PFSK-1 (cell line): ENCODE measurements at regions not wholly inside any gene's neighbourhood (a gene's known extent, or its start where the extent isn't known, plus 50 kb on each side); places are given as distances from the start of the nearest gene placed in this dataset.

Experiments used
- FOXP2 ChIP-seq: optimal IDR thresholded peaks from 2 replicates; pipeline ENCODE3; 2011; ENCODE audit warnings: borderline replicate concordance, control low read depth, inconsistent platforms; ENCODE audit not compliant: insufficient read depth; ENCODE audit errors: extremely low read length, extremely low read depth
- POLR2AphosphoS5 ChIP-seq: IDR thresholded peaks from 2 replicates; pipeline ENCODE4 v1.6.1; 2012; ENCODE audit warnings: low read depth, mild to moderate bottlenecking, control low read depth, low read length, moderate library complexity
- REST ChIP-seq, 2 experiments: IDR thresholded peaks; 2 replicates each; pipeline versions ENCODE4 v1.6.1 to v1.8.0; 2011 to 2012; ENCODE audit warnings: low read depth in 2 of 2, low read length in 2 of 2, control low read depth in 1 of 2, inconsistent platforms in 1 of 2, mild to moderate bottlenecking in 1 of 2, moderate library complexity in 1 of 2; ENCODE audit not compliant: insufficient read depth in 1 of 2
- SIN3A ChIP-seq: IDR thresholded peaks from 2 replicates; pipeline ENCODE4 v1.6.1; 2012; ENCODE audit warnings: mild to moderate bottlenecking, low read length, moderate library complexity, borderline replicate concordance; ENCODE audit not compliant: insufficient read depth
- TAF1 ChIP-seq: IDR thresholded peaks from 2 replicates; pipeline ENCODE4 v1.6.1; 2012; ENCODE audit warnings: low read length, control low read depth, borderline replicate concordance; ENCODE audit not compliant: insufficient read depth

DNA sequence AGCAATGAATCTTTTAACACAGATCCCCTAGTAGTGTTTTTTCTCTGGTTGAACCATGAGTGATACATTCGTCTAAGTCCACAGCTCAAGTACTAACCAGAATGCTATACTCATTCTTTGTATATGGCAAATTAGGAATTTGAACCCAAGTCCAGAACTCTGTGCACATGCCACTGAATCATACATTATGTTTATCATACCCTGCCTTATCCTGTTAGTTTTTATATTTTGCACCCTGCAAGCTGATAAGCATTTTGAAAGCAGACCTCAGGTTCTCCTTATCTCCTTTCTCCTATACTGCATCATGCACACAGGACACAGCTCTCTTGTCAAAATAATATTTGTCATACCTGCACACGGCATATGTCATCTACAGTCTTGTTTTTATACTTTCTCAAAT, 54.6 kb upstream of the ELL2 start:
- TF ChIP-seq FOXP2 (no peak), SIN3A (no peak), POLR2AphosphoS5 (no peak), REST (IDR thresholded peaks at IDR 0.05; ENCODE audit: insufficient read depth in 1 of 2, low read depth in 2 of 2, low read length in 2 of 2) (no peak), TAF1 (no peak)

GRCh38 chr5:96015709-96016108, 54.1 kb upstream of the ELL2 start:
- no peak for TF ChIP-seq FOXP2
- TF ChIP-seq REST (IDR thresholded peaks at IDR 0.05; ENCODE audit: insufficient read depth in 1 of 2, low read depth in 2 of 2, low read length in 2 of 2), result no peak
- TF ChIP-seq TAF1, result no peak
- TF ChIP-seq POLR2AphosphoS5, result no peak
- no peak for TF ChIP-seq SIN3A

DNA sequence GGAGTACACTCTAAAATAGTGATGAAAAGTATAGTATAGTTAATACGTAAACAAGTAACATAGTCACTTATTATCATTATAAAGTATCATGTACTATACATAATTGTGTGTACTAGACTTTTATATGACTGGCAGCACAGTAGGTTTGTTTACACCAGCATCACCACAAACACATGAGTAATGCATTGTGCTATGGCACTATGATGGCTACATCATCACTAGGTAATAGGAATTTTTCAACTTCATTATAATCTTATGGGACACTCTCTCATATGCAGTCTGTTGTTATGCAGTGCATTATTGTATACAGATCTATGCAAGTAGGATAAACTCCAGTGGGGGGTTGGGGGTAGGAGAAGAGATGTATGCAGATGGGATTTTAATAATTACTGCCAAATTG, 52.7 kb upstream of the ELL2 start:
- TF ChIP-seq POLR2AphosphoS5 (no peak), TAF1 (no peak), REST (IDR thresholded peaks at IDR 0.05; ENCODE audit: insufficient read depth in 1 of 2, low read depth in 2 of 2, low read length in 2 of 2) (no peak), SIN3A (no peak), FOXP2 (no peak)

GRCh38 chr5:96013254-96013653, 51.6 kb upstream of the ELL2 start:
- TF ChIP-seq SIN3A, result no peak
- TF ChIP-seq POLR2AphosphoS5, result no peak
- no peak for TF ChIP-seq FOXP2
- no peak for TF ChIP-seq REST (IDR thresholded peaks at IDR 0.05; ENCODE audit: insufficient read depth in 1 of 2, low read depth in 2 of 2, low read length in 2 of 2)
- no peak for TF ChIP-seq TAF1

- no peak for TF ChIP-seq TAF1
- TF ChIP-seq FOXP2, result no peak
- no peak for TF ChIP-seq REST (IDR thresholded peaks at IDR 0.05; ENCODE audit: insufficient read depth in 1 of 2, low read depth in 2 of 2, low read length in 2 of 2)
- TF ChIP-seq SIN3A, result no peak
- no peak for TF ChIP-seq POLR2AphosphoS5
Measured at GRCh38 chr5:96012399-96012798, 50.7 kb upstream of the ELL2 start.
